GM19463 (cell line): ENCODE measurements at regions not wholly inside any gene's neighbourhood (a gene's known extent, or its start where the extent isn't known, plus 50 kb on each side); places are given as distances from the start of the nearest gene placed in this dataset.
"Not testable (repeated sequence)": the region's sequence is repeated elsewhere in the genome, so short reads cannot be mapped to it uniquely, and the experiment has no call there.

ENCODE experiments used
- ATAC-seq: cut with Tn5 transposase; IDR thresholded peaks from one replicate; pipeline ENCODE4 v1.9.1; 2021; ENCODE audit warnings: mild to moderate bottlenecking, moderate library complexity; ENCODE audit not compliant: unreplicated experiment

- ATAC-seq = not testable (repeated sequence)
Measured at GRCh38 chr6:120931520-120932180, 402.6 kb downstream of the TBC1D32 start.

- ATAC-seq = not testable (repeated sequence)
Measured at GRCh38 chr6:120930500-120930899, 403.8 kb downstream of the TBC1D32 start.

- ATAC-seq = no peak
Measured at GRCh38 chr6:120924214-120924613, 410.1 kb downstream of the TBC1D32 start.

GRCh38 chr6:120918137-120918536 is 416.1 kb downstream of the TBC1D32 start:
- ATAC-seq = no peak

GRCh38 chr6:120916844-120917243 is 417.4 kb downstream of the TBC1D32 start:
- no peak for ATAC-seq

- no peak for ATAC-seq
Measured at GRCh38 chr6:120913486-120913885, 420.8 kb downstream of the TBC1D32 start.

- ATAC-seq = no peak
Measured at GRCh38 chr6:120908767-120909166, 425.5 kb downstream of the TBC1D32 start.

- ATAC-seq = no peak
Measured at GRCh38 chr6:120903836-120904235, 430.4 kb downstream of the TBC1D32 start.

- ATAC-seq = no peak
Measured at GRCh38 chr6:120899932-120900331, 434.3 kb downstream of the TBC1D32 start.

- ATAC-seq = peak; percentile 86
Measured at GRCh38 chr6:120894077-120894476, 440.2 kb downstream of the TBC1D32 start.

- no peak for ATAC-seq
Measured at GRCh38 chr6:120876931-120877330, 457.3 kb downstream of the TBC1D32 start.

- ATAC-seq = peak; percentile 60
Measured at GRCh38 chr6:120876424-120876823, 457.9 kb downstream of the TBC1D32 start.

GRCh38 chr6:120875900-120876299 is 458.4 kb downstream of the TBC1D32 start:
- peak; percentile 29 for ATAC-seq

GRCh38 chr6:120874422-120874821 is 459.9 kb downstream of the TBC1D32 start:
- ATAC-seq = no peak

GRCh38 chr6:120873125-120873865 is 461.0 kb downstream of the TBC1D32 start:
- no peak for ATAC-seq

GRCh38 chr6:120872262-120872578 is 462.1 kb downstream of the TBC1D32 start:
- no peak for ATAC-seq

- ATAC-seq = no peak
Measured at GRCh38 chr6:120871416-120872261, 462.6 kb downstream of the TBC1D32 start.

GRCh38 chr6:120869397-120869796 is 464.9 kb downstream of the TBC1D32 start:
- no peak for ATAC-seq

- ATAC-seq = no peak
Measured at GRCh38 chr6:120857422-120857821, 476.9 kb downstream of the TBC1D32 start.

GRCh38 chr6:120854583-120854982 is 479.7 kb downstream of the TBC1D32 start:
- ATAC-seq = no peak

GRCh38 chr6:120853489-120853888 is 480.8 kb downstream of the TBC1D32 start:
- ATAC-seq = no peak
